HG02938 (cell line): ENCODE measurements at regions not wholly inside any gene's neighbourhood (a gene's known extent, or its start where the extent isn't known, plus 50 kb on each side); places are given as distances from the start of the nearest gene placed in this dataset.

ENCODE experiments used
- ATAC-seq: cut with Tn5 transposase; IDR thresholded peaks from one replicate; pipeline ENCODE4 v1.9.1; 2021; ENCODE audit warnings: mild to moderate bottlenecking, moderate library complexity; ENCODE audit not compliant: unreplicated experiment

GRCh38 chr10:106473129-106473685 lies 691.3 kb downstream of the SORCS1 start:
- ATAC-seq, result no peak

DNA sequence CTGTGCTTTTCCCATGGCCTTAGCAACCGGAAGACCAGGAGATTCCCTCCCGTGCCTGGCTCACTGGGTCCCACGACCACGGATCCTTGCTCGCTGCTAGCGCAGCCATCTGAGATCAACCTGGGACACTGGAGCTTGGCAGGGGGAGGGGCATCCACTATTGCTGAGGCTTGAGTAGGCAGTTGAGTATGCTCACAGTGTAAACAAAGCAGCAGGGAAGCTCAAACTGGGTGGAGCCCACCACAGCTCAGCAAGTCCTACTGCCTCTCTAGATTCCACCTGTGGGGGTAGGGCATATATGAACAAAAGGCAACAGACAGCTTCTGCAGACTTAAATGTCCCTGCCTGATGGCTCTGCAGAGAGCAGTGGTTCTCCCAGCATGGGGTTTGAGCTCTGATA lies 697.0 kb downstream of the SORCS1 start:
- ATAC-seq, result no peak

- no peak for ATAC-seq
Observed at GRCh38 chr10:106457522-106457921, 707.0 kb downstream of the SORCS1 start.

DNA sequence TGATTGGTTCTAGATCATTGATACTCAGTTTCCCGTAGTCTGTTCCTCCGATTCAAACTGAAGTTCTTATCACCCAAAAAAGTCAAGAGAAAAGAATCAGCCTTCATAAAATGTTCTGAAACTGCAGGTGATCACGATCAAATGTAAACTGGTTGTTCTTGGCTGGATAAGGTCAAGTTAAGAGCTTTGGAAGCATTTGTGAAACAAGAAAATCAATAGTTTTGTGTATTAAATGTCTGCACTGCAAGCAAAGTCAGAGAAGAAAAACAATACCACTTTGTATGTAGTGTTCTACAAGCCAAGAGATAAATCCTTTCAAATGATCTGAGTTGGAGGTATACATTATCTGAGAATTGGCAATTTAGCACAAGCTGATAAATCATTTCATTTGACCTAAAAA lies 710.3 kb downstream of the SORCS1 start:
- ATAC-seq, result no peak

DNA sequence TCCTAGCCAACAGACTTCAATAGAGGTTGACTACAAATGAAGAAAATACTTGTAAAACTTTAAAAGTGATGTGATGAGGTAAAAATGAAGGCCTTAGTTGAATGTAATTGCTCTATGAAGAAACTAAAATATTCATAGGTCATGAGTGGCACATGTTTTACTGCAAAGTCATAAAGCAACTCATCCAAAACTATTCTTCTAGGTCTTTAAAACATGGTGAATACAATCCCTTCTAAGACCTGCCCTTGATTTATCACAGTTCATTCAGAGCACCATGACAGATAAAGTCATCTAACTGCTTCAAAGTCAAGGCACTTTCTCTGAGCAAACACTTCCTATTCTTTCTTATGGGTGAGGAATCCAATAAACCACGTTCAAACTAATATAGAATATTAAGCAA lies 713.5 kb downstream of the SORCS1 start:
- ATAC-seq, result no peak

DNA sequence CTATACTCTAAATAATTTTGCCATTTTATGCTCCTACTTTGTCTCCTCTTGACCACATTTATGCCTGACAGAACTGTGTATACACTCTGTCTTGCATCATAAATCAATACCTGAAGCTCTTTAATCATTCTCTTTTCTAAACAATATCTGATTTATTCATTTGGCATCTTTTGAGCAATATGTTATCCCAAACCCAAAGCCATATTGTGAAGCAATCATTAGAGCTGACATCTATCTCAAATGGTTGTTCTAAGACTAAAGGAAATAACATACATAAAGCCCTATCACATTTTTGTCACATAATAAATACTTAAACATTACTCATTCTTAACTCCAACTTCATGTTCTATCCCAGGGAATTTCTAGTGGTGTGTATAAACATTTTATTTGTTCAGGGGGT lies 717.6 kb downstream of the SORCS1 start:
- ATAC-seq, result no peak

GRCh38 chr10:106442223-106442622 lies 722.3 kb downstream of the SORCS1 start:
- no peak for ATAC-seq

GRCh38 chr10:106440767-106441166 lies 723.7 kb downstream of the SORCS1 start:
- no peak for ATAC-seq

- ATAC-seq, result no peak
Observed at GRCh38 chr10:106440355-106440754, 724.2 kb downstream of the SORCS1 start.

- ATAC-seq, result no peak
Observed at GRCh38 chr10:106439366-106439765, 725.1 kb downstream of the SORCS1 start.

DNA sequence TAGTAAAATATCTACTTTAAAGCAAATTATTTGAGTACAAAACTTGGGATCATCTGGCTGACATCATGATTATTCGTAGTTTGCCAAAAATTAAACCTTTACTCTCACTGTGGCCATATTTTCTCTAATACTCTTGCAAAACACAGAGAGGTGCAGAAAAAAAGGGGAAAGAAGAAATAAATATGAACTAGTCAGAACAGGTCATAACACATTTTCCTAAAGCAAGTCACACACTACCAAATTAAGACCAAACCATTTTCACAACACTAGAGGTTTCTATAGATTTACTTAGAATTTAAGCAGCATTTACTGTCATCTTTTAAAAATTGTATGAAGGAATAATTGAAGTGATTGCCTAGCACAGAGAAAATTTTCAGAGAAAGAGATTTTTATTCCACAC lies 726.1 kb downstream of the SORCS1 start:
- ATAC-seq, result no peak

DNA sequence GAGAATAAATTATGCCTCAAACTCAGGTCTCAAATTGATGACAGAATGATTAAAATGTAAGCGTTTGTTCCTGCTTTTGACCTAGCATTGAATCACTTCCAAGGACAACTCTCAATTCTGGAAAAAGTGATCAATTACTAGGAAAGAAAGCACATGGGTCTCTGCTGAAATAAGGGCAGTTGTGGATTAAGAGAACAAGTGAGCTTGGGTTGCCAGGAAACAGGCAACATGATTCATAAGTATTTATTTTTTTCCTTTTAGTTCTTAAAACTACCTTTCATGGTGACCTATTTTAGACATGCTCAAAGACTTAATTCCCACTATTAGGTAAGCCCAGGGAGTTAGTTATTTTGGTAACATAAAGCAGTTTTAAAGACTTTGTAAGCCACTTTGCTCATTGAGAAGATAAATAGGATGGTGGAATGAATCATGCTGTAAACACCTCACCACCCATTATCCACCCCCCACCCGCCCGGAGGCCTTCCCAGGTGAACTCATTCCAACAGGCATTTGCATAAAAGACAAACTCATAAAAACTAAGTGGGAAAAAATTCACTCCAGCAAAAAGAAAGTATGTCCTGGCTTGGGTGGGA lies 728.3 kb downstream of the SORCS1 start:
- no peak for ATAC-seq

GRCh38 chr10:106435081-106435480 lies 729.4 kb downstream of the SORCS1 start:
- ATAC-seq, result no peak

GRCh38 chr10:106424981-106425380 lies 739.5 kb downstream of the SORCS1 start:
- no peak for ATAC-seq

DNA sequence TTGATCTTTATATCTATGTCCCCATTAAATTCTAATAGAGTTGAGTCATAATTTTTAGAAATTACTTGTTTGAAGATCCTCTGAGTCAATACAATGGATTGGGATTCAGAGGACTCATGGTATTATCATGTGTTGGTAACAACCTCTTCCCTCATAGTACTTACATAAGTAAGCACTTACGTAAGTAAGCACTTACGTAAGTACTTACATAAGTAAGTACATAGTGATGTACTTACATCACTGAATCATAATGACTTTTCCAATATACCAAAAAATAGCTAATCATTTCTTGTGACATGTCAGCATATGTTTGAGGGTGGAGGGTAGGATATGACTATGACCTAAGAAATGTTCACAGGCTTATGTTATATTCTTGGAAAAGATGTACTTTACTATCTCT lies 740.5 kb downstream of the SORCS1 start:
- no peak for ATAC-seq

DNA sequence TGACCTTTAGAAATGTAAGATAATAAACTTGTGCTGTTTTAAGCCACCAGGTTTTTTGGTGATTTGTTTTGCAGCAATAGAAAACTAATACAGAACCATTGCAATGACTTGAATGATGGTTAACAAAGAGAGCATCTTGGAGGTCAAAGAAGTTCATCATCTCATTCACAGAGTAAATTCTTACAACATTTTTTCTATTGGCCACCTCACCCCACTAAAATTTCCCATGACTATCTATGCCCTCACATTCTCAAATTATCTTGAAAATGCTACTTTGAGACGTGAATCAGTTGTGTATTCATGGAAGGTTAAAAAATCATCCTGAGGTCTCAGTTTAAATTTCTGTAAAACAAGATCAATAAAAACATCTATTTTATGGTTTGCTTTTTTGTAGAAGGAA lies 754.2 kb downstream of the SORCS1 start:
- no peak for ATAC-seq

DNA sequence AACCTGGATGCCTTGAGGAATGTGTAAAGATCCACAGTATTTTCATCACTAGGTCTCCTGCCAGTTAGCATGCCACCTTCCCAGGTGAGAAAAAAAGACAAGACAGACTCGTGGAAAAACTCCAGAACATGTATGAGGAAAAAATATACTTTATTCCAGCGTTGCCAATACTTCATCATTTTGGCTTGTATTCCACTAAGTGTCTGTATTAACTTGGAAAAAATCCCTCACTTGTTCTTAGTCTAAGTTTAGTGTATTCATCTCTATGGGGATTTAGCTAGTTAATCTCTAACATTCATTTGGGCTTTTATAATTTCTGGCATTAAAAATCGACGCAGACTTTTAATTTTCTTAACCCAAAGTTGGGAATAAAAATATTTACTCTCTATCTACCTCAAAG lies 759.4 kb downstream of the SORCS1 start:
- no peak for ATAC-seq

DNA sequence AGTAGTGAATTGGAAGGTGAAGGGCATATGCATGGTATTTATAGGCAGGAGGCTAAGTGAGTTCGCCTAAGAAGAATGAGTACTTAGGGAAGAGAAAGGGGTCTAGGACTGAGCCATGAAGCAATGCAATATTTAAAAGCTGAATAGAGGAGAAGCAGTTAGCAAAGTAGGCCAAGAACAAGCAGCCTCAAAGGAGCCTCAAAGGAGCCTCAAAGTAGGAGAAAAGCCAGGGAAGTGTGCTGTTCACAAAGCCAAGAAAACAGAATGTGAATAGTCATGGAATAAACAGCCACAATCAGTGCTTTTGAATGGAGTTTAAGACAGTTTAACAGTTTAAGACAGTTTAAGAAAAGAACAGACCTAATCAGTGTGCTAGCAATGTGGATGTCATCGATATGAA lies 762.0 kb downstream of the SORCS1 start:
- ATAC-seq, result no peak

GRCh38 chr10:106401967-106402366 lies 762.5 kb downstream of the SORCS1 start:
- no peak for ATAC-seq

GRCh38 chr10:106401161-106401560 lies 763.3 kb downstream of the SORCS1 start:
- ATAC-seq, result no peak

- no peak for ATAC-seq
Observed at GRCh38 chr10:106399112-106399511, 765.4 kb downstream of the SORCS1 start.

- ATAC-seq, result no peak
Observed at GRCh38 chr10:106396192-106396591, 768.3 kb downstream of the SORCS1 start.

- no peak for ATAC-seq
Observed at GRCh38 chr10:106395041-106395749, 769.3 kb downstream of the SORCS1 start.
